ENCODE measurements at regions not wholly inside any gene's neighbourhood (a gene's known extent, or its start where the extent isn't known, plus 50 kb on each side); places are given as distances from the start of the nearest gene placed in this dataset.

GRCh38 chr7:21996641-21997040 is 50.9 kb upstream of the CDCA7L start:
- Mint-ChIP-seq H3K36me3 (ENCODE audit: low read depth) (no peaks in the 10 kb centered on the region), H3K4me1 (ENCODE audit: low read depth) (peaks cover 11% of the 10 kb centered on the region), H3K27ac (ENCODE audit: unreplicated experiment) (no peak overlapping the region), H3K4me3 (ENCODE audit: unreplicated experiment) (no peak overlapping the region), H3K27me3 (ENCODE audit: low read depth) (no peaks in the 10 kb centered on the region), H3K9me3 (ENCODE audit: low read depth) (no peaks in the 10 kb centered on the region)
- no peak for DNase-seq (ENCODE audit: low spot score)
- TF ChIP-seq, protein P1, sequence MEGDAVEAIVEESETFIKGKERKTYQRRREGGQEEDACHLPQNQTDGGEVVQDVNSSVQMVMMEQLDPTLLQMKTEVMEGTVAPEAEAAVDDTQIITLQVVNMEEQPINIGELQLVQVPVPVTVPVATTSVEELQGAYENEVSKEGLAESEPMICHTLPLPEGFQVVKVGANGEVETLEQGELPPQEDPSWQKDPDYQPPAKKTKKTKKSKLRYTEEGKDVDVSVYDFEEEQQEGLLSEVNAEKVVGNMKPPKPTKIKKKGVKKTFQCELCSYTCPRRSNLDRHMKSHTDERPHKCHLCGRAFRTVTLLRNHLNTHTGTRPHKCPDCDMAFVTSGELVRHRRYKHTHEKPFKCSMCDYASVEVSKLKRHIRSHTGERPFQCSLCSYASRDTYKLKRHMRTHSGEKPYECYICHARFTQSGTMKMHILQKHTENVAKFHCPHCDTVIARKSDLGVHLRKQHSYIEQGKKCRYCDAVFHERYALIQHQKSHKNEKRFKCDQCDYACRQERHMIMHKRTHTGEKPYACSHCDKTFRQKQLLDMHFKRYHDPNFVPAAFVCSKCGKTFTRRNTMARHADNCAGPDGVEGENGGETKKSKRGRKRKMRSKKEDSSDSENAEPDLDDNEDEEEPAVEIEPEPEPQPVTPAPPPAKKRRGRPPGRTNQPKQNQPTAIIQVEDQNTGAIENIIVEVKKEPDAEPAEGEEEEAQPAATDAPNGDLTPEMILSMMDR (IDR thresholded peaks at IDR 0.05), result no peak
